ENCODE measurements at regions not wholly inside any gene's neighbourhood (a gene's known extent, or its start where the extent isn't known, plus 50 kb on each side); places are given as distances from the start of the nearest gene placed in this dataset.
A peak's percentile ranks its signal among the peaks of the same experiment; 100 is the strongest.

DNA sequence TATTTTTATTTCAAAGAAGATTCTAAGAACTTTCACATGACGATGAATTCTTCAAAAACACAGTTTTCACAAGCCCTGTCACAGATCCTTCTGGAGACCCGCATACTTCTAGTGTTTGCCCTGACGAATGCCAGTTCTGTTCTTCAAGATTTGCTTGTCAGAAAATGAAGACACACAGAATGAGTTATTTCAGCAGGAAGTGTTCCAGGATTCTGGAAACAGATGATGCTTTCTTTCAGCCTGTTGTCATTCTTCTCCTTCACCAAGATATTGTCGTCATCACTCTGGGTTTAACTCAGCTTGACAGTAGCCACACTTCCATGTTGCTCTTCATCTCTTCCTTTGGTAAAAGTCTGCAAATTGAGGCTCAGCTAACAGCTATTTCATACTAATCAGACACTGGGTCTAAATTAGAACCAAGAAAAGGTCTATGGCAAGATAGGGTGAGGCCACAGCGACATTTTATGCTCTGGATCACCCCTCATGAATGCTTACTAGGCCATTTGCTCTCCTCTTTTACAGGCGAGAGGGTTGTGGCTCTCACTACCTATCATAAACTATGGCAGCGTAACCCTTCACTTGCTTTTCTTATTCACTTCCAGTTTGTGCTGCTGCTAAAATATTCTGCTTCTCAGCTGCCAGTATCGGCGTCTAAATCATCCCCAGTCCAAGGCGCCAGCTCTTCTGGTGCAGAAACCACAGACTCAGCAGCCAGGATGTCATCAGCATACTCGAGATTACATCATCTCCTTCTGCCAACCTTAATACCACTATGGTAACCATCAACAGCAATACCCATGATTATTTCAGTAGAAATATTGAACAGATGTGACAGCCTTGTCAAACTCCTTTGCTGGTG is 159.6 kb upstream of the TBCA start:
- H2AK5ac ChIP-seq (ENCODE audit: low read depth, low read length): no peak overlapping the region
- dilution Hi-C loops (cut with HindIII; ENCODE audit: low sequenced_read_pairs, unreplicated experiment) (no loop called here), intact Hi-C loops (cut with micrococcal nuclease) (no loop called here), in situ Hi-C loops (cut with MboI; ENCODE audit: low sequenced_read_pairs) (no loop called here)
- no peak overlapping the region for H2AK9ac ChIP-seq (replicated peaks; ENCODE audit: low read depth, low read length, poor library complexity)
- no peak overlapping the region for H3K18ac ChIP-seq (ENCODE audit: low read depth, low read length)
- H3K36me3 ChIP-seq (ENCODE audit: control insufficient read depth, insufficient read depth, low read length): no peaks in the 10 kb centered on the region
- no peak overlapping the region for H2BK5ac ChIP-seq (ENCODE audit: low read depth, low read length, poor library complexity, severe bottlenecking)
- H3K9me3 ChIP-seq (ENCODE audit: control insufficient read depth, insufficient read depth, low read length): no peaks in the 10 kb centered on the region
- H3K9me1 ChIP-seq (ENCODE audit: insufficient read depth, low read length): no peaks in the 10 kb centered on the region
- POLR2A ChIA-PET (ENCODE audit: unreplicated experiment): no interaction called here
- H2BK20ac ChIP-seq (ENCODE audit: low read depth, low read length): no peak overlapping the region
- no peak overlapping the region for H3K23ac ChIP-seq (ENCODE audit: low read depth, low read length)
- TF ChIP-seq, protein P1, sequence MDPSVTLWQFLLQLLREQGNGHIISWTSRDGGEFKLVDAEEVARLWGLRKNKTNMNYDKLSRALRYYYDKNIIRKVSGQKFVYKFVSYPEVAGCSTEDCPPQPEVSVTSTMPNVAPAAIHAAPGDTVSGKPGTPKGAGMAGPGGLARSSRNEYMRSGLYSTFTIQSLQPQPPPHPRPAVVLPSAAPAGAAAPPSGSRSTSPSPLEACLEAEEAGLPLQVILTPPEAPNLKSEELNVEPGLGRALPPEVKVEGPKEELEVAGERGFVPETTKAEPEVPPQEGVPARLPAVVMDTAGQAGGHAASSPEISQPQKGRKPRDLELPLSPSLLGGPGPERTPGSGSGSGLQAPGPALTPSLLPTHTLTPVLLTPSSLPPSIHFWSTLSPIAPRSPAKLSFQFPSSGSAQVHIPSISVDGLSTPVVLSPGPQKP (IDR thresholded peaks at IDR 0.05; ENCODE audit: borderline replicate concordance, low read depth, low read length): no peak
- peak; percentile 27; the same call in 1 of the 2 replicates for TF ChIP-seq CEBPB (IDR thresholded peaks at IDR 0.05; ENCODE audit: low read depth, low read length)
- TF ChIP-seq BHLHE40 (IDR thresholded peaks at IDR 0.05; ENCODE audit: low read depth, low read length): no peak
- no peak overlapping the region for H3K4me2 ChIP-seq (ENCODE audit: low read depth, low read length)
- no peak overlapping the region for H2BK15ac ChIP-seq (ENCODE audit: low read depth, low read length)
- H3K27me3 ChIP-seq (ENCODE audit: control insufficient read depth, insufficient read depth, low read length): peaks cover 24% of the 10 kb centered on the region
- H2AFZ ChIP-seq (replicated peaks; ENCODE audit: low read length, poor library complexity): no peak overlapping the region
- CTCF ChIA-PET: no interaction called here
- no peak overlapping the region for H3K4me3 ChIP-seq (ENCODE audit: insufficient read depth, low read depth, low read length)
- H4K5ac ChIP-seq (ENCODE audit: low read depth, low read length): no peak overlapping the region
- H2BK120ac ChIP-seq (ENCODE audit: low read depth, low read length): no peak overlapping the region
- no peaks in the 10 kb centered on the region for H4K20me1 ChIP-seq (ENCODE audit: insufficient read depth, low read length)
- ATAC-seq (ENCODE audit: low read depth): no peak
- no peak overlapping the region for H3K9ac ChIP-seq (ENCODE audit: low read depth, low read length)
- no peak overlapping the region for H3K27ac ChIP-seq (ENCODE audit: insufficient read depth, low read length)
- no peak overlapping the region for H4K91ac ChIP-seq (ENCODE audit: insufficient read depth, low read depth, low read length)
- H3K79me1 ChIP-seq (ENCODE audit: low read depth in 1 of 2, low read length in 2 of 2): no peaks in the 10 kb centered on the region
- H3K4ac ChIP-seq (ENCODE audit: low read depth, low read length): no peak overlapping the region
- no peak for DNase-seq
- no TSS peak for BruUV-seq (replicated peaks)
- WGBS, 2 experiments (ENCODE audit: extremely low coverage in 2 of 2, insufficient read length in 1 of 2): 82% methylated on average over 6 of the region's 11 CpGs; no CpG with 5 or more reads in 1 of the 2 experiments
- H3K14ac ChIP-seq (replicated peaks; ENCODE audit: low read depth, low read length): no peak overlapping the region
- no peak overlapping the region for H4K8ac ChIP-seq (ENCODE audit: low read depth in 2 of 2, low read length in 2 of 2)
- no peak overlapping the region for H3K56ac ChIP-seq (ENCODE audit: extremely low read depth, insufficient read depth, low read length)
- H3K4me1 ChIP-seq (ENCODE audit: control insufficient read depth, insufficient read depth, low read length): no peaks in the 10 kb centered on the region

All from IMR-90 (cell line).